CD4-positive, alpha-beta T cell treated with Interleukin-6 for 4 hours (primary cell): ENCODE measurements at regions not wholly inside any gene's neighbourhood (a gene's known extent, or its start where the extent isn't known, plus 50 kb on each side); places are given as distances from the start of the nearest gene placed in this dataset.
"Not testable (repeated sequence)": the region's sequence is repeated elsewhere in the genome, so short reads cannot be mapped to it uniquely, and the experiment has no call there.

Experiments
- DNase-seq: peaks from one replicate; pipeline ENCODE4 v3.0.0-alpha.2; 2020; ENCODE audit warnings: mixed read lengths

- no peak for DNase-seq
Observed at GRCh38 chr6:115798229-115798628, 262.5 kb downstream of the FRK start.

GRCh38 chr6:115796829-115797228 lies 263.9 kb downstream of the FRK start:
- DNase-seq = no peak

GRCh38 chr6:115796061-115796460 lies 264.6 kb downstream of the FRK start:
- no peak for DNase-seq

- no peak for DNase-seq
Observed at GRCh38 chr6:115783402-115784061, 277.2 kb downstream of the FRK start.

- DNase-seq = no peak
Observed at GRCh38 chr6:115782612-115783011, 278.1 kb downstream of the FRK start.

- DNase-seq = no peak
Observed at GRCh38 chr6:115773741-115774140, 286.9 kb downstream of the FRK start.

- no peak for DNase-seq
Observed at GRCh38 chr6:115770851-115771250, 289.8 kb downstream of the FRK start.

- DNase-seq = no peak
Observed at GRCh38 chr6:115768500-115768899, 292.2 kb downstream of the FRK start.

GRCh38 chr6:115767931-115768330 lies 292.8 kb downstream of the FRK start:
- no peak for DNase-seq

GRCh38 chr6:115766745-115767462 lies 293.8 kb downstream of the FRK start:
- no peak for DNase-seq

GRCh38 chr6:115765966-115766365 lies 294.7 kb downstream of the FRK start:
- DNase-seq = no peak

- DNase-seq = no peak
Observed at GRCh38 chr6:115759051-115759450, 301.6 kb downstream of the FRK start.

- DNase-seq = no peak
Observed at GRCh38 chr6:115753446-115753845, 307.2 kb downstream of the FRK start.

- DNase-seq = no peak
Observed at GRCh38 chr6:115750946-115751345, 309.7 kb downstream of the FRK start.

GRCh38 chr6:115750292-115750691 lies 310.4 kb downstream of the FRK start:
- no peak for DNase-seq

GRCh38 chr6:115747719-115748118 lies 313.0 kb downstream of the FRK start:
- DNase-seq = no peak

- DNase-seq = not testable (repeated sequence)
Observed at GRCh38 chr6:115746583-115746982, 314.1 kb downstream of the FRK start.

- DNase-seq = no peak
Observed at GRCh38 chr6:115740907-115741306, 319.8 kb downstream of the FRK start.

- no peak for DNase-seq
Observed at GRCh38 chr6:115735610-115736009, 325.1 kb downstream of the FRK start.

- DNase-seq = no peak
Observed at GRCh38 chr6:115733426-115733825, 327.3 kb downstream of the FRK start.

- no peak for DNase-seq
Observed at GRCh38 chr6:115729036-115729435, 331.7 kb downstream of the FRK start.

- DNase-seq = no peak
Observed at GRCh38 chr6:115728171-115728570, 332.5 kb downstream of the FRK start.

GRCh38 chr6:115721564-115721963 lies 339.1 kb downstream of the FRK start:
- DNase-seq = no peak

- no peak for DNase-seq
Observed at GRCh38 chr6:115720900-115721299, 339.8 kb downstream of the FRK start.

- DNase-seq = no peak
Observed at GRCh38 chr6:115717472-115717871, 343.2 kb downstream of the FRK start.
